Breast epithelium (tissue), 3 donors: ENCODE measurements at regions not wholly inside any gene's neighbourhood (a gene's known extent, or its start where the extent isn't known, plus 50 kb on each side); places are given as distances from the start of the nearest gene placed in this dataset.

ENCODE experiments used
- CTCF ChIP-seq, 3 donors: fragments of 450-650 bp; IDR thresholded peaks; one replicate each; pipeline ENCODE4 v1.5.1; 2016 to 2017; ENCODE audit warnings: antibody characterized with exemption in 3 of 3, mild to moderate bottlenecking in 3 of 3, moderate library complexity in 3 of 3
- POLR2A ChIP-seq: fragments of 450-650 bp; IDR thresholded peaks from one replicate; pipeline ENCODE4 v1.6.1; 2016; ENCODE audit warnings: antibody characterized with exemption, mild to moderate bottlenecking, moderate library complexity
- POLR2AphosphoS5 ChIP-seq, 3 donors: sonication (generic); formaldehyde crosslinking; IDR thresholded peaks; one replicate each; pipeline ENCODE4 v1.6.1; 2017; ENCODE audit warnings: antibody characterized with exemption in 3 of 3

GRCh38 chr13:60261432-60262351, 98.0 kb upstream of the DIAPH3 start:
- TF ChIP-seq POLR2A, result no peak
- TF ChIP-seq CTCF (IDR thresholded peaks at IDR 0.05), result no peak
- no peak for TF ChIP-seq POLR2AphosphoS5 (IDR thresholded peaks at IDR 0.05)
